Smooth muscle cell of the brain vasculature (primary cell): ENCODE measurements at regions not wholly inside any gene's neighbourhood (a gene's known extent, or its start where the extent isn't known, plus 50 kb on each side); places are given as distances from the start of the nearest gene placed in this dataset.

Source experiments
- DNase-seq: peaks from one replicate; pipeline ENCODE4 v3.0.0-alpha.2; 2012; ENCODE audit warnings: low read depth, low spot score

DNA sequence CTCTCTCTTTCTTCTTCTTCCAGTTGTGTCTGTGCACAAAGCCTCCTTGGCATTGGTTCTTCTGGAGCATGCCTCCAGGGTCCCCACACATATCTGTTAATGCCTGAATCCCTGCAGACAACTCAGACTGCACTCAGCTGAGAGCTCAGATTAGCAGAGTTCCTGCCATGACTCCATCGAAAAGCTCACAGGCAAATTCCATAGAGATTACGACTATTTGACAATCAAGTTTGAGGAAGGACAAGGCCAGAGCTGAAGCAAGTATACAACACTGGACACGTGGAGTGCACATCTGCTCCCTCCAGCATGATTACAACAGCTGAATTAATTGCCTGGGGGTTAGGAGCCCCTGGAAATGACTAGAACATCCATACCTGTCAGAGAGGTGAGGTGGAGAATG is 190.7 kb downstream of the INSIG2 start:
- DNase-seq, result no peak

DNA sequence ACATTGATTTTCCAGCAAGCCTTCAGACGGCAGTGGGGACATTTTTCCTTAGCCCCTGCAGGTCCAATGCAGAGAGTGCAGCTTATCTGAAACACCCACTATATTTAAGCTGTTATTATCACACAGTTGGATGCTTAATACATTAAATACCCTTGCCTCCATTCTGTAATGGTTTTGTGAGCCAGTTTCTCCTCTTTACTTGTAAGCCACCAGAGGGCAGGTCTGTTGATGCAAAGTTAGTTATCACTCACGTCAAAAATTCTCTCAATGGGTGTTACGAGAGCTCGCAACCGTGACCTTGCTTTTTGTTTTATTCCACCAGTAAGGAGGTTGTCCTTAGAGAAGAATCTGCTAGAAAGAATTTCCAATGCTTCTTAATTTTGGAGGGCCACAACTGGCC is 189.8 kb downstream of the INSIG2 start:
- DNase-seq, result no peak

DNA sequence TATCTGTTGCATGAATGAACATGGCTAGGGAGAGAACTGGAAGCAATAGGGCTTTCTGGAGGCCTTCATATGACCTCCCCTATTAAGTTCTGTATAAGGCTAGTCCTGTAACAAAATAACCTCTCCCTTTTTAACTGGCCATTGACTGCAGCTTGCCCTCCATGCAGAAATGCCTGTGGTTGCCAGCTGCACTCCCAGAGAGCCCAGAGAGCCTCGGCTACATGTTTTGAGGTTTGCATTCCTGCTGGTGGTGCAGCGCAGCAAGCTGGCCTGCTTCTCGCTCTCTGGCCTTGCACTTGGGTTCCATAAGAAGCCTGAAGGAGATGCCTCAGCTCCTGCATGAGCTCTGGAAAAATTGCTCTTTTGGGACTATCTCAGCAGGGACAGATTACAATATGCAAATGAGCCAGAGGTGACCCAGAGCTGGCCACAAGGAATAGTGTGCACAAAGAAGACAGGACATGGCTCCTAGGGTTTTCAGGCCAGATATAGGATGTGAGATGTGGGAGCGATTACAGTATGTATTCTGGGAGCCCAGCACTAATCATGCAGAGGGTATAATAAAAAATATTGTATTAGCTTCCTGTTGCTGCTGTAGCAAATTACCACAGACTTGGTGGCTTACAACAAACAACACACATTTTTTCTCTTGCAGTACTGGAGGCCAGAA is 186.7 kb downstream of the INSIG2 start:
- no peak for DNase-seq

DNA sequence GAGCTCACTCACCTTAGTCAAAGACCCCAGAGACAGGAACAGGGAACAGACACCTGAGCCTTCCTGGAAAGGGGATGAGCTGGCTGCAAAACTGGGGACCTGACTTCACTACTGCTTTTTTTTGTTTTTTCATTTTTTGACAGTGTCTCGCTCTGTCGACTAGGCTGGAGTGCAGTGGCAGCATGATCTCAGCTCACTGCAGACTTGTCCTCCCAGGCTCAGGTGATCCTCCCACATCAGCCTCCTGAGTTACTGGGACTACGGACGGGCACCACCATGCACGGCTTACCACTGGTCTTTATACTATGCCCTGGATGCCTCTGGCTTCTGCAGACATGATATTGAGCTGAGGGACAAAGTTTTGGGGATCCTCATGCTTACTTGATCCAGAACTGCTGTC is 184.1 kb downstream of the INSIG2 start:
- no peak for DNase-seq

DNA sequence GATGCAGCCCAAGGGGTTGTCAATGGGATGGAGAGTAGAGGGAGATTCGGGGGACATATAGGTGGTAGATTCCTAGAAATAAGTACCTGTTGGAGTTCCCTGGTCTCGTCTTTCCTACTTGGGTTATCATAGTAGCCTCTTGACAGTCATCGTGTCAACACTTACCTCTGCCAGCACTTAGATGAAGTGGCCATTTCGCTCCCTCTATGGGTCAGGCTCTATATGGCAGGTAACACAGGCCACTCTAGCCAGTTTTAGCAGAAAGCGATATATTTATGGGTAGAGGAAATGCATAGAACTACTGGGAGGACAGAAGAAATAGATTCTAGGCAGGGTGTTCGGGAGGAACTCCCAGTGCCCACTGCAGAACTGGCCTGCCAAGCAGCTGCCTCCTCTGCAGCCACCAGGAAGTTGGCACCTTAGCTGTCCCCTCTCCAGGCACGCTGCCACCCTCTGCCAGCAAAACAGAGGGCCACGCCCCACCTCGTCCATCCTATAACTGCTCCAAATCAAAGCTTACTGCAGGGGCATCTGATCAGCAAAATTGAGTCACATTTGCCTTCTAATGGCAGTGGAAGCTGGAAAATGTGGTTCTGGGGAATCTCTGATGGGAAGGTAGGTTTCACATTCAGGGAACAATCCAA is 181.3 kb downstream of the INSIG2 start:
- DNase-seq, result no peak

DNA sequence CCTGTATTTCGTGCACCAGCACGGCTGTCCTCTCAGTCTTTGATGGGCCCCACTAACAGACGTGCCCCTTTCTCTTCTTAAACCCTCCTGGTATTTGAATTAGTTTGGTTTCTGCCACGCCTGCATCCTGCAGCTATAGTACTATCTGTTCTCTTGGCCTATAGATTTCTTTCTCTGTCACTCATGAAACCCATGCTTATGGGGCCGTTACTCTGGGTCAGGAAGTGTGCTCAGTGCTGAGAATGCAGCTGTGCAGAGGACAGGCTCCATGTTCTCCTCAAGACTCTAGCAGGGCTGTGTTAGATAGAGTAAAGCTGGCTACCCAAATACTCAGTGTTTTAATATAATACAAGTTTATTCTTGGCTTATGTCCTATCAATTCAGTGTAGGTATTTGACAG is 180.0 kb downstream of the INSIG2 start:
- no peak for DNase-seq

DNA sequence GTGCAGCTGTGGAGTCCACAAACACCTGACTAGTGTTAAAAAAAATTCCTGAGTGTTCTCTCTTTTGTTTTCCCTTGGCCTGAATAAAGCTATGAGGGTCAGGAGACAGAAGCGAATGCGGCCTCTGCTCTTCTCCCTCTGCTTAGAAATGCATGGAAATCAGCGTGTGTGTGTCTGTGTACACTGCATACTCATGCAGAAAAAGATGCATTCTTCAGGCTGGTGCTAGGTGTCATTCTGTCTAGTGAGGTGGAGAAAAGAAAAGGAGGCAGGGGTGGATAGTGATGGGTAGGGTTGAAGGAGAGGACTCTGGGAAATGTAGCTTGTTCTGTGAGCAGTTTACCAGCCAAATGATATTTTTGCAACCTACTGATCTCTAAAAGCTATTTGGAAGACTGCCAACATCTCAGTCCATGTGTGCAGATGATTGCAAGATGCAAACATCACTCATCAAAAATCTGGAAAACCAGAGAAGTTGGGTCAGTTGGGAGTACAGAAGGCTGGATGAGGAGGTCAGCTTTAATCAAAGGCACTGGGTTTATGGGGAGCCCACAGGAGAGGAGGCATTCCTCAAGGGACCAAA is 177.7 kb downstream of the INSIG2 start:
- DNase-seq, result no peak

DNA sequence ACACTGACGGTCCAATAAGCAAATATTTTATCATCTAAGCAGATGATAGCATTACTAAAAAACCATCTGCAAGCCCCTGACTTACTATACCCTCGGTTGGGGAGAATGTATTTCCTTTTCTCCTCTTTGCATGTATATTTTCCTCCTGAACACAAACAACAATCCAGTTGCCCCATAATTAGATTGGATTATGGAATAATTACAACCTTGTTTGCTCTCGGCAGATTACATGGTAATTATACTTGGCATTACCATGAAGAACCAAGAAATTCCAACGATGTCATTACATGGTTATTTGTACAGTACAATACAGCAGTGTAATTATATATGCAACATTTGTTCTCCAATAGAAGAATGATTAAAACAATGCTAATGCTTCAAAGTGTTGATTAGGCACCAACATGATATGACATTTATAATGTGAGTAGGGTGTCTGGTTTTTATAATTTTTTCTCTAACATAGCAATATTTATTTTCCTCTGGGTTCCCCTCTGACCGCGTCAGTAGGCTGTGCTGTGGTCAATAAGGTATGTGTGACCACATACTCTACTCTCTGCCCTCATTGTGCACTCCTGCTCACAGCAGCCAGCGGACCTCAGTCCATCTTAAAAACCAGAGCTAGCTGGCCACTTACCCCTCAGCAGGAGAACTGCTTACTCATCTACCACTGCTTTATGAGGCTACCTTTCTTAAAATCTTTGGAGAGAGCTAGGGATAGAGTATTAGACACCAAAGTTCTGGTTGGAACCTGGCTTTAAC is 176.1 kb downstream of the INSIG2 start:
- DNase-seq, result no peak

DNA sequence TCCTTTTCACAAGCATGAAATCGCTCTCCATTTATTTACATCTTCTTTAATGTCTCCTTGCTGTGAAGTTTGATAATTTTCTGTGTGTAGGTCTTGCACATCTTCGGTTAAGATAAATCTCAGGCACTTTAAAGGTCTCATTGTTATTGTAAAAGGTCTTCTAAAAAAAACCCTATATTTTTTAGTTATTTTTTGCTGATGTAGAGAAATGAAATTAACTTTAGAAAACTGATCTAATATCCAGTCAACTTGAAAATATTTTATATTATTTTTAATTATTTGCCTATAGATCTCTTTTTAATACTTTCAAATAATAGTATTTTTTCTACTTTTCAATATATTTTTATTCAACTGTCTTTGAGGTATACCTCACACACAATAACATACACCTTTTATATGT is 169.4 kb downstream of the INSIG2 start:
- DNase-seq, result no peak

DNA sequence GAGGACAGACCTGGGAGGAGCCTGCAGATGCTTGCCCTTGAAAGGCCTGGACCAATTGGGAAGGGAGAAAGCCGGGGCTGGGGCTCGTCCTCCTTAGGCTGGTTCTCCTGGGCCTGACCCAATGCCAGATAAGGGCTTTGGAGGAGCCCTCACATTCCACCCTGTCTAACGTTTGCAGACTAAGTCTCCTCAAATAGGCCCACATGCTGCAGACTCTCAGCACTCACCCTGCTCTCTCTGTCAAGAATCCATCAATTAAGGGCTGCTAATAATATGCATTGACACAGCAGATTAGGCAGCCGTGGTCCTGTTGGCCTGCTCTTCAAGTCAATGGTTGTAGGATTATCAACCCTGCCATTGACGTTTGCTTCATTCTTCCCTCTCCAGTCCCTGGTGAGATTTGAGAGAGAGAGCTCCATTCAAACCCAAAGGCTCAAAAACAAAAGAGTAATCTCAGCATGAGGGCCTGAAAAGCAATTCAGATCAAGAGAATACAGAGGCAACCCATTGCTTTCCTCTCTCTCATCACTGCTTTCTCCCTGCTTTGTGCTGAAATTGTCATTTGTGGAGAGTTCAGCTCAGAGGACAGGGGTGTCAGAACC is 167.6 kb downstream of the INSIG2 start:
- DNase-seq, result no peak

DNA sequence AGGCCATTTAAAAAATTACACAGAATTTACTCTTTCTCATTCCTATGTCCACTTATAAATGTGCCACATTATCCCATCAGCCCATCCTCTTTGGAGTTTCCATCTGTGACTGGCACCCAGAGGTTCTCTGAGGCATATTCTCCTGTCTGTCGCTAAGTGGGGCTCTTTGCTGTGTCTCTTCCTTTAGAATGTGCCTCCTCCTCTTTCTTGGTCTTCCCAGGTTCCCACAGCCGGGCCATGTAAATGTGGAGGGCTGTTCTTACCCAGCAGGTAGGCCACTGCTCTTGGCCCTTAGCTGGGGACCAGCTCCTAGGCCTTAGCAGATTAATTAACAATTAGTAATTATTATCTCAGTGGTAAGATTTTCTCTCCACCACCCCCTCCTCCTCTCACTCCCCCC is 167.0 kb downstream of the INSIG2 start:
- DNase-seq, result no peak

DNA sequence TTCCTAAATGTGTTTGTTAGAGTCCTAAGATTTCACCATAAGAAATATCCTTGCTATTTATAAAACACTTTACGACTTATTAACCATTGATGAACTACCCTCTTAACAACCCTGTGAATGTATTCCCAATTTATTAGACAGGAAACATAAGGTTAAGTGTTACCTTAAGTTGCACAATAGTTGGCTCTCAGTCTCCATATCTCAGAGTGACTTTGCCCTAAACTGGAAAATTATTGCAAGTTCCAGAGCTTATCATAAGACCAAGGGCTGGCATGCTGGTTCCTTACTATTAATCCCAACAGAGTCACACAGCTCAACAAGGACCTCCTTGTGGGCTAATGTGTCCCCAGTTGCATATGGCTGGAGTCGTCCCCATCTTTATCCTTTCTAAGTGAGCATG is 165.8 kb downstream of the INSIG2 start:
- no peak for DNase-seq

DNA sequence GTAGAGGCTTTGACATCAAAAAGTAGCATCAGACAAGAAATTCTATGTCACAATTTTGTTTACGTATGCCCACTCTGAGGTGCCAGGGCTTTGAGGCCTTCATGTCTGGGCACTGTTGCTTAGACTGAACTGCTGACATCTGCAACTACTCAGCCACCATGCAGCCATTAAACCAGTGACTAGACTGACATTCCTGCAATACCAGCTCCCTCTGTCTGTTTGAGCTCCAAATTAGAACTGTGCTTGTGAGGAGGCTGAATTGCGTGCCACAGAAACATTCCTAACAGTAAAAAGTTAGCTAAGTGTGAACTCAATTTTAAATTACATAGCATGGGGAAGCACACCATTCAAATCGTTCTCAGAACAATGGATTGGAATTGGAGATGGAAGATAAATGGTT is 163.2 kb downstream of the INSIG2 start:
- DNase-seq, result no peak

DNA sequence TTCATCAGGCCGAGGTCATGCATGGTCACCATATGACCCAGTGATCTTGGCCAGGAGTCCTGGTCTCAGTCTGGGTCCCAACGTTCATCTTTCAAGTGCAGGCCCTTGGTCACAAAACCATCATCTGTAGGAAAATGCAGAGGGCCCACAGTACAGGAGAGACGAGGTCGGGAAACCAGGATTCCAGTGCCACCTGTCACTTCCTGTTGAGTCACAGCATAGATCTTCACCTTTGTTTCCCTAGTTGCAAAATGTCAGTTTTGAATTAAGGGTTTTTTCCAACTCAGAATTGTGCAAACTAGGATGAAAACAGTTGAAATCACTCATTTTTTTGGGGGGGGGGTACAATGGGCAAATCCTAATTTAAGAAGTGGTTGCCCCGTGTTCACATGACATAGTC is 162.2 kb downstream of the INSIG2 start:
- DNase-seq, result no peak

DNA sequence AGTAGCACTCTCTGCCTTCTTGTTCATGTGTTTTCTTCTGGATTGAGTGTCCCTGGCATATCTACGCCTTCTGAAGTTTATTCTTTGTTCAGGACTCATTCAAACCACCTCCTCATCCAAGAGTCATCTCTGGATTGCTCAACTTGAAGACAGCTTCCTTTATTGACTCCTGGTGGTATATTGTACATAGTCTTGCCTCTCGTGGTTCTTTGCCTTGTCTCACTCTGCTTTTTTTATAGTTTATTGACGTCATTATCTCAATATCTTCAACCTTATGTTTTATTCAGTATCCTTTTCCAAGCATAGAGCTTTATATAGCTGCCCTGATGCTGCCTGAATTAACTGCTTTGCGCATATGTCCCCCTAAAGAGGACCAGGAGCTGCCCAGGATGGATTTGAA is 161.7 kb downstream of the INSIG2 start:
- DNase-seq, result no peak

DNA sequence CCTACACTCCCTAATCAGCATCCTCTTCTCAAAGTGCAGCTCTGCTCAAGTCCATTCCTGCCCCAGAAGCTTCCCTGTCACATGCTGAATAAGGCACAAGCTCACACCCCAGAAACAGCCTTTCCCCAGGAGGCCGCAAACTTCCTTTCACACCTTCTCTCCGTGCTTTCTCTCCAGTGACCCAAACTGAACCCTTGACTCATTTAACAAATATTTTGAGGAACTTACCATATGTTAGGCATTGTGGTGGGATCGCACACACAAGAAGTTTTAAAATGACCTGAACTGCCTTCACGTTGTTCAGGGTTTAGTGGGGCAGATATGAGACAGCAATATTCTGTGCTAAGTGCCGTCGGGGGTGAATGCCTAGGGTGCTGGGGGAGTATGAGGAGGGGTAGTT is 161.3 kb downstream of the INSIG2 start:
- DNase-seq, result no peak

DNA sequence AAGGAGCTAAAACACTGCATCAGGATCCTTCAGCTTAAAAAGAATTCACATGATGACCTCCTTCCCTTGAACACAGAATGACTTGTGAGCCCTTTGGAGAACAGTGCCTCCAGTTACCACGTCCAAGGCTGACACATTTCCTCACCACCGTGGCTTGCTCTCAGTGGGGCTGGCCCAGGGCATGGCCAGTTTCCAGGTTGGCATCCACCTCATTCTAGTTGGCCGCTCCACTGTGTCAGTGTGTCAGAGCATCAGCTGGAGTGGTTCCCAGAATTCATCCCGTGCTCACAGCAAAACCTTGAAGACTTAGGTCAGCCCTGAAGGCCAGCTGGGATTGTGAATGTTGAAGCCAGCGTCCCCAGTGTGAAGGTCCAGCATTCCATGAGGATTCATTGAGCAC is 158.5 kb downstream of the INSIG2 start:
- no peak for DNase-seq

DNA sequence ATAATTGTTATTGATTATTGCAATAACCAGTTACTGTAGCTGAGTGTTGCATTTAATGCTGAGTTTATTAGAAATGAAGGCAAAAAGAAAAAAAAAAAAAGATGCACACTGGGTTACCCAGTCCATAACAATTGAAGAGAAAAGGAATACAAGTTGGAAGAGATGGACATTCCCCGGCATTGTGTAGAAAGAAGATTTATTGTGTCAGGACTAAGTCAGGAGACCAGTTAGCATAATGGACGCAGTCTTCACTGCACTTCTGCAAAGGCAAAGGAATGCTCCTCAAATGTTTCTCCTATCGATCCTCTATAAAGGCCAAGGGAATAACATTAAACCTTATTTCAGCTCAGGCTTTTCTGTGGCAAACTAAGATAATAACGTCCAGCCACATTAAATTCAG is 157.8 kb downstream of the INSIG2 start:
- DNase-seq, result no peak

DNA sequence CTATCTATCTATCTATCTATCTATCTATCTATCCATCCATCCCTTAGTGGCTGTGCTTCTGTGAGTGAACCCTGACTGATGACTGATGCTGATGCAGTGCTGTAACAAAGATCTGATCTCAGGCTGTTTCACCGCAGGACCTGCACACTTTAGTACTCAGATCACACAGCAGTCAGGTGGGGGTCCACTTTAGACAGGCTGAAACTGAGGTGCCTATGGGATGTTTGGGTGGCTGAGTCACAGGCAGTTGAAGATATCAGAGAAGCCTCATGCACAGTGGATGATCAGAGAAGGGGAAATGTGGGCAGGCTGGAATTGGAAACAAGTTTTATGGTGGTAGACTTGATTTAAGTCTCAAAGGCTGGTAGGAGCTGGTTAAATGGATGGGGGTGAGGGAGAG is 156.4 kb downstream of the INSIG2 start:
- no peak for DNase-seq

DNA sequence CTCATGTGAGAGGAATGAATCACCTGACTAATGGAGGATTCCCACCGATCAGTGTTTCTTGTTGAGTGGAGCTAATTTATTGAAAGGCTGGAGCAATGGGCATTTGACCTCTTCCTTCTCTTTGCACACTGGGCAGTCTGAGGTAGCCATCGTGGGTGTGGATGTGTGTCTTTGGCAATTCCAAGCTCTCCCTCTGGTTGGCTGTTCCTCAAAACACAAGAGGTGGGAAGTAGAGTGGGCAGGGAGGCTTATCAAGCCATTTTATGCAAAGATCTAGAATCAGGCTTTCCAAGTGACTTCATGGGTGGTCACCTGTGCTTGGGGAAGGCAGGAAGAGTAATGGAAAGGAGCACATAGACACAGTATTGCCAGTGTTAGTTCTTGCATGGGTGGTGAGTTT is 154.8 kb downstream of the INSIG2 start:
- DNase-seq, result no peak

DNA sequence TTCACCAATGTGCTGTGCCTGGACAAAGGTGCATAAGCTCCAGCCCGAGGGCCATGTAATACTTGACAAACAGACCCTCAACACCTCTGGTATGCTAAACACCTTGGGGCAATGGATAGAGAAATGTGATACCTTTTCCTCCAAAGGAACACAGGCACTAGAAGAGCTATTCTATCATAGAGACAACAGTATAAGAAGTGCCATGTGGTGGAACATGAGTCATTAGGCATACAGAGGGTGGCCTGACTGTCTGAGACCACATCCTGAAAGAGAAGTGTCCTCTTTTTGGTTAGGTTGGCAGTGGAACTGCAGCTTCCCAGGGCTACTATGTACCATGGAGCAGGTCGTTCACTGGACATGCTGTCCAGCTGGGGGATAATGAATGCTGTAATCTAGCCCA is 153.9 kb downstream of the INSIG2 start:
- no peak for DNase-seq

DNA sequence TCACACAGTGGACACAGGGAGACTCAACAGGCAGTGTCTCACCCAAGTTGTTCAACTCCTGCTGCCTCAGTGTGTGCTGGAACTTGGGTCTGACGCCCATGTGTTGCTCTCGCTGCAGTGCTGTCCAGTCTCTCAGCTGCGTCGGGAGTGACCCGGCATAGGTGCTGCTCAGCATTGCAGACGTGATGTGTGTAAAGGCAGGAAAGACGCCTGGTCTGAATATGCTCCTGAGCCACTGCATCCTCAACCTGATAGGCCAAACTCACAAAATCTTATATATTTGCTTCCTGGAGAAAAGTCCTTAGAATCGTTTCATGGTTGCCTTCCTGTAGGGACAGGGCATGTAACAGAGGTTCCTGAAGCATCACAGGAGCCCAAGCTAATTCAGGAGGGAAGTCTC is 152.9 kb downstream of the INSIG2 start:
- DNase-seq, result no peak
